WERI-Rb-1 (cell line): ENCODE measurements at regions not wholly inside any gene's neighbourhood (a gene's known extent, or its start where the extent isn't known, plus 50 kb on each side); places are given as distances from the start of the nearest gene placed in this dataset.
"Not testable (repeated sequence)": the region's sequence is repeated elsewhere in the genome, so short reads cannot be mapped to it uniquely, and the experiment has no call there.

Source experiments
- DNase-seq: peaks from one replicate; pipeline ENCODE4 v3.0.0-alpha.2; 2020
- H3K27ac ChIP-seq: fragments of 250-450 bp; sonication (Bioruptor Pico); 2 replicates; pipeline ENCODE4 v1.5.1; 2020; ENCODE audit warnings: mild to moderate bottlenecking, moderate library complexity
- H3K27me3 ChIP-seq: fragments of 250-450 bp; sonication (Bioruptor Pico); 2 replicates; pipeline ENCODE4 v1.5.1; 2021; ENCODE audit warnings: mild to moderate bottlenecking, low read depth, moderate library complexity; ENCODE audit not compliant: insufficient read depth, severe bottlenecking
- H3K36me3 ChIP-seq: fragments of 250-450 bp; sonication (Bioruptor Pico); 2 replicates; pipeline ENCODE4 v1.5.1; 2020; ENCODE audit warnings: mild to moderate bottlenecking, moderate library complexity
- H3K4me3 ChIP-seq: 2 replicates; pipeline ENCODE4 v1.5.1; 2011; ENCODE audit warnings: low read depth, mild to moderate bottlenecking, control low read depth, low read length
- H3K9me3 ChIP-seq: fragments of 250-450 bp; sonication (Bioruptor Pico); 2 replicates; pipeline ENCODE4 v1.5.1; 2021; ENCODE audit warnings: mild to moderate bottlenecking, moderate library complexity; ENCODE audit not compliant: severe bottlenecking
- TF ChIP-seq, protein P1 (sequence below): IDR thresholded peaks from 2 replicates; pipeline ENCODE4 v1.5.1; 2011; ENCODE audit warnings: low read depth, mild to moderate bottlenecking, control low read depth, inconsistent platforms, low read length

DNA sequence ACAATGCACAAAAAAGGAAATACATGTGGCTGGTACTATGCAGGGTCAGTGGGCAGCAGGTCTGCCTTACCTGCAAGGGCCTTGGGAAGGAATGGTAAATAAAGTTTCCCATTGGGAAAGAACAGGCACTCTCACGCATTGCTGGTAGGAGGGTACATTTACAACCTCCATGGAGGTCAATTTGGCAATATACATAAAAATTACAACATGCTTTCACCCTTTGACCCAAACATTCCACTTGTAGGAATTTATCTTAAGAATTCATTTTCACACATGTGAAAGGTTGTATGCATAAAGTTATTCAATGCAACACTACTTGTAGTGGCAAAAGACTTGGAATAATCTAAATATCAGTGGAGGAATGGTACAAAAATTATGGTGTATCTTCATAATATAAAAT lies 216.4 kb downstream of the DLEU7 start:
- Histone ChIP-seq H3K27ac (no peak overlapping the region), H3K27me3 (no peaks in the 10 kb centered on the region), H3K36me3 (no peaks in the 10 kb centered on the region), H3K9me3 (no peaks in the 10 kb centered on the region), H3K4me3 (no peak overlapping the region)
- TF ChIP-seq, protein P1, sequence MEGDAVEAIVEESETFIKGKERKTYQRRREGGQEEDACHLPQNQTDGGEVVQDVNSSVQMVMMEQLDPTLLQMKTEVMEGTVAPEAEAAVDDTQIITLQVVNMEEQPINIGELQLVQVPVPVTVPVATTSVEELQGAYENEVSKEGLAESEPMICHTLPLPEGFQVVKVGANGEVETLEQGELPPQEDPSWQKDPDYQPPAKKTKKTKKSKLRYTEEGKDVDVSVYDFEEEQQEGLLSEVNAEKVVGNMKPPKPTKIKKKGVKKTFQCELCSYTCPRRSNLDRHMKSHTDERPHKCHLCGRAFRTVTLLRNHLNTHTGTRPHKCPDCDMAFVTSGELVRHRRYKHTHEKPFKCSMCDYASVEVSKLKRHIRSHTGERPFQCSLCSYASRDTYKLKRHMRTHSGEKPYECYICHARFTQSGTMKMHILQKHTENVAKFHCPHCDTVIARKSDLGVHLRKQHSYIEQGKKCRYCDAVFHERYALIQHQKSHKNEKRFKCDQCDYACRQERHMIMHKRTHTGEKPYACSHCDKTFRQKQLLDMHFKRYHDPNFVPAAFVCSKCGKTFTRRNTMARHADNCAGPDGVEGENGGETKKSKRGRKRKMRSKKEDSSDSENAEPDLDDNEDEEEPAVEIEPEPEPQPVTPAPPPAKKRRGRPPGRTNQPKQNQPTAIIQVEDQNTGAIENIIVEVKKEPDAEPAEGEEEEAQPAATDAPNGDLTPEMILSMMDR: no peak
- DNase-seq: no peak

DNA sequence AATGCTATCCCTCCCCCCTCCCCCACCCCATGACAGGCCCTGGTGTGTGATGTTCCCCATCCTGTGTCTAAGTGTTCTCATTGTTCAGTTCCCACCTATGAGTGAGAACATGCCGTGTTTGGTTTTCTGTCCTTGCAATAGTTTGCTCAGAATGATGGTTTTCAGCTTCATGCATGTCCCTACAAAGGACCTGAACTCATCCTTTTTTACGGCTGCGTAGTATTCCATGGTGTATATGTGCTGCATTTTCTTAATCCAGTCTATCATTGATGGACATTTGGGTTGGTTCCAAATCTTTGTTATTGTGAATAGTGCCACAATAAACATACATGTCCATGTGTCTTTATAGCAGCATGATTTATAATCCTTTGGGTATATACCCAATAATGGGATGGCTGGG lies 215.0 kb downstream of the DLEU7 start:
- not testable (repeated sequence) for H3K4me3 ChIP-seq, H3K27ac ChIP-seq, H3K27me3 ChIP-seq, DNase-seq, H3K36me3 ChIP-seq, H3K9me3 ChIP-seq

DNA sequence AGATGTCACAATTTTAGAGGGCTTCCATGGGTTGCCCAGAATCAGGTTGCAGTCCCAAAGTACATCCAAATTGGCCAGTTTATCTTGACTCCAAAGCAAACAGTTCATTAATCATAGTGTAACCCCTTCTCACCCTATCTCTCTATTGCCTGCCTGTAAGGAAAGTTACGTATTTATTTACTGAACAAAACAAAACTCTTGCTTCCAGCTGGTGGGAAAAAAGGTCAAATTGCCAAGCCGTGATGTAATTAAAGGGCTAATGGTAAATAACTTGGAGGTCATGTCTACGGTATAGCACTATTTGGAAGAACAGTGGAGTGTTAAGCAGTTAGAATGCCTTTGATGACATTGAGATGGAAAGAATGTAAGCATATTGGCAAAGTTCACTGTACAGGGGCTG lies 214.0 kb downstream of the DLEU7 start:
- no peak overlapping the region for H3K4me3 ChIP-seq
- no peaks in the 10 kb centered on the region for H3K36me3 ChIP-seq
- no peak for DNase-seq
- no peaks in the 10 kb centered on the region for H3K9me3 ChIP-seq
- no peaks in the 10 kb centered on the region for H3K27me3 ChIP-seq
- TF ChIP-seq, protein P1: no peak
- no peak overlapping the region for H3K27ac ChIP-seq

DNA sequence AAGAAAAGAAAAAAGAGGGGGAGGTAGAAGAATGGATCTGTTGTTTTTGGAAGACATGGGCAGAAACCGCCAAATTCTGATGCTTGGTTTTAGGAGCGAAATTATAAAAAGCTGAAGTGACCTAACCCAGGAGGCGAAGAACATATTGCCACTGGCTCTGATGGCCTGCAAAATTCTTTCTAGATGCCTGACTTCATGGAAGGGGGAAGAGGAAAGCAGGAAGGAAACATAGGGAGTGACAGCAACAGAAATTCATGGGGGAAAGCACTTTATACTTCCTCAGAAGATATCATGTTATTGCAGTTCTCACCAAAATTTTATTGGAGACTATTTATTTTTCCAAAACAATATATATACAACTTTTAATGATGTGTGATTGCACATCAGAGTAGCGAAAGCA lies 213.5 kb downstream of the DLEU7 start:
- Histone ChIP-seq H3K27ac (no peak overlapping the region), H3K4me3 (no peak overlapping the region), H3K36me3 (no peaks in the 10 kb centered on the region), H3K27me3 (no peaks in the 10 kb centered on the region), H3K9me3 (no peaks in the 10 kb centered on the region)
- TF ChIP-seq, protein P1: no peak
- no peak for DNase-seq

DNA sequence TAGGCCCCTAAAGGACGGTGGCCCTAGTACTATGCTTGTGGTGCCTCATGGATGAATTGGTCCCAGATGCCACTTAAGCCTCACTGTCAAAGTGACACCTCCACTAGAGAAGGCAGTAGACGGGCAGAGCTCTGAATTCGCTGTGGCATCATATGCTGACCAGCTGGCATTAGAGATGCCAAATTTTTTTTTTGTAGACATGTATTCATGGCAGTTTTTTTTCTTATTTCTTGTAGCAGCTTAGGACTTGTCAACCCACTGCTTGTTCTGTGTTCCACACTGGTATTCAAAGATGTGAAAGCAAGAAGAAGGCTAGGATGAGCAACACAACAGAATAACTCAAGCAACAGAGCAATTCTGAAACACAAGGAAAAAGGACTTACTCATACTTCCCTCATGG lies 212.5 kb downstream of the DLEU7 start:
- no peaks in the 10 kb centered on the region for H3K9me3 ChIP-seq
- no peak for DNase-seq
- no peak overlapping the region for H3K4me3 ChIP-seq
- H3K36me3 ChIP-seq: no peaks in the 10 kb centered on the region
- no peaks in the 10 kb centered on the region for H3K27me3 ChIP-seq
- TF ChIP-seq, protein P1: no peak
- H3K27ac ChIP-seq: no peak overlapping the region

DNA sequence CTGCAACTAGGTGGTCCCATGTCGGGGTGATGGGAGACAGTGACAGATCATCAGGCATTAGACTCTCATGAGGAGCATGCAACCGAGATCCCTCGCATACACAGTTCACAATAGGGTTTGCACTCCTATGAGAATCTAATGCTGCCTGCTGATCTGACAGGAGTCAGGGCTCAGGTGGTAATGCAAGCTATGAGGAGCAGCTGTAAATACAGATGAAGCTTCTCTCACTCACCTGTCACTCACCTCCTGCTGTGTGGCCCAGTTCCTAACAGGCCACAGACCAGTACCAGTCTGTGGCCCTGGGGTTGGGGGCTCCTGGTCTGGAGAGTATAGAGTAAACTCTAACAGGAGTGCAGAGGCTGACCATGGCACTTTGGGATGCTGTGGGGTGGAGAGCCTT lies 209.2 kb downstream of the DLEU7 start:
- DNase-seq: no peak
- Histone ChIP-seq H3K27me3 (no peaks in the 10 kb centered on the region), H3K27ac (no peak overlapping the region), H3K4me3 (no peak overlapping the region), H3K36me3 (no peaks in the 10 kb centered on the region), H3K9me3 (no peaks in the 10 kb centered on the region)
- TF ChIP-seq, protein P1: no peak
